Mesenteric fat pad (tissue), 1 donor: ENCODE measurements at regions not wholly inside any gene's neighbourhood (a gene's known extent, or its start where the extent isn't known, plus 50 kb on each side); places are given as distances from the start of the nearest gene placed in this dataset.

Experiments used
- DNase-seq: peaks from one replicate; pipeline ENCODE4 v3.0.0-alpha.2; 2020; ENCODE audit warnings: low spot score
- donor health status: DM: yes; HTN: yes; CAD: no.

DNA sequence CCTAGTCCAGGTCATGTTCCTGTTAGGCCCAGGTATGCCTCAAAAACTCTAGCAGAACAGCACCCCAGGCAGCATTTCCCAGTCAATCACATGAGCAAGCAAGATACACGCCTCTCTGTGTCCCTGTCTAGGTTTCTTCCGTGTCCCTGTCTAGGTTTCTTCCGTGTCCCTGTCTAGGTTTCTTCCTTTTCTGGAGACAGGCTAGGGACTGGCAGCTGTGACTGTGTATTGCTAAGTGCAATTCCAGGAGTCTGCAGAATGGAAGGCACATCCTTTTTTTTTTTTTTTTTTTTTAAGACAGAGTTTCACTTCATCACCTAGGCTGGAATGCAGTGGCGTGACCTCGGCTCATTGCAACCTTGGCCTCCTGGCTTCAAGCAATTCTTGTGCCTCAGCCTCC lies 77.6 kb downstream of the SETD4 start:
- no peak for DNase-seq

DNA sequence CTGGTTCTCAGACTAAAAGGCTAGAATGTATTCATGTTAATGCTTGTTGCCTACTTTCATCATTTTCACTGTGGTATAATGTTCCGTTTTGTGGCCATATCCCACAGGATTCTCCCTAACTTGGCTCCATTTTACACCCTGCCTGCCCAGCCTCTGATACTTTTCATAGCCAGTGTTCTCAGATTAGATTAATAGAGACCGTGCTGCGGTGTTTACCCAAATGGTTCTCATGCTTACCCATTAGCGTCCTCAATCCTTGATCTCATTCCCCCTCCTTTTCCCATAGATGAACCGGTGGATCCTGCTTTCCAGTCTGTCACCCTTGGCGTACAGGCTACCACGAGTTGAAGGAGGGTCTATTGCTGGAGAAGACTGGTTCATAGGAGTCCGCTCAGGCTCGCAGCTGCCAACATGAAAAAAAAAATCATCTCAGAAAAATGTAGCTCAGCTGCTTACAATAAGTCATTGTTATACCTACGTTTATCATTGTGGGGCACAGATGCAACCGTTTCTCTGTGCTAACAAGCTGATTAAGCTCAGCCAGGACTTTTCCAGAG lies 78.7 kb downstream of the SETD4 start:
- DNase-seq = no peak

- DNase-seq = no peak
Measured at GRCh38 chr21:35980821-35981220, 79.5 kb downstream of the SETD4 start.

DNA sequence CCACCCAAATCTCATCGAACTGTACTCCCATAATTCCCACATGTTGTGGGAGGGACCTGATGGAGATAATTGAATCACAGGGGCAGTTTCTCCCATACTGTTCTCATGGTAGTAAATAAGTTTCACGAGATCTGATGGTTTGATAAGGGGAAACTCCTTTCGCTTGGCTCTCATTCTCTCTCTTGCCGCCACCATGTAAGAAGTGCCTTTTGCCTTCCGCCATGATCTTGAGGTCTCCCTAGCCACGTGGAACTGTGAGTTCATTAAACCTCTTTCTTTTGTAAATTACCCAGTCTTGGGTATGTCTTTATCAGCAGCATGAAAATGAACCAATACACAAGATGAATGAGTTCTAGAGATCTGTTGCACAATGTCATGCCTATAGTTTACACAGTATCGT lies 82.5 kb downstream of the SETD4 start:
- peak; percentile 9 for DNase-seq

GRCh38 chr21:35976929-35977328 lies 83.4 kb downstream of the SETD4 start:
- DNase-seq = peak; percentile 79

DNA sequence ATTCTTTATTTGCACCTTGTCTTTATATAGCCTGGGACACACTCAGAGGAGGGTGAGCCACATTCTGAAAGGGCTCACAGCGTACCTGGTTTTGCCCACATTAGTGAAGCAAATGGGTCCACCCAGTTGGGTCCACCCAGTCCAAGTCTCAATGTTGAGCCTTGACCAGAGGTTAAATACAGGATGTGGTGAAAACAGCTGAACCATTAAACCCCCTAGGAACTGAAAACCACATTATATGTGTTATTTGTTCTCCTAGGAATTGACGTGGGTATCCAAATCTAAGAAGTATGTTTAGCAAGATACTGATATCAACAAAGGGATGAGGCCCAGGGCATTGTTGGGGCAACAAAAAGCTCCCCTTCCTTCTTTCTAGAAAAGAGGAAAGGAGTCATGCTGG lies 83.8 kb downstream of the SETD4 start:
- no peak for DNase-seq

DNA sequence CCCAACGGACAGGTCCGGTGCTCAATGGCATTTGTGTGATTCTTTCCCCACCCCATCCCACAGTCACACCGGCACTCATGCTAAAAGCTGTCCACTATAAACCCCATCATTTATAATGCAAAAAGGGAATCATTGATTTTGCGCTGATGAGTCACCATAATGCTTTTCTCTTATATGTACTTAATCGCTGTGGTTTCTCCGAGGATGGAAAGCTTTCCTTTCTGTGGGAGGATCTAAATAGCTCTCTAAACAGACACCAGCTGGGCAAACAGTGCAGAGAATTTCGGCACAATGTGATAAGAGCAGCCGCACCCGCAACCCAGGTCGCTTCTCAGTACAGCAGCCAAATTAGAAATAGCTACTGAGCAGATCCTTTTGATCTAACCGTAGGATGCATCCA lies 85.6 kb downstream of the SETD4 start:
- DNase-seq = peak; percentile 24

- no peak for DNase-seq
Measured at GRCh38 chr21:35971824-35972223, 88.5 kb downstream of the SETD4 start.

DNA sequence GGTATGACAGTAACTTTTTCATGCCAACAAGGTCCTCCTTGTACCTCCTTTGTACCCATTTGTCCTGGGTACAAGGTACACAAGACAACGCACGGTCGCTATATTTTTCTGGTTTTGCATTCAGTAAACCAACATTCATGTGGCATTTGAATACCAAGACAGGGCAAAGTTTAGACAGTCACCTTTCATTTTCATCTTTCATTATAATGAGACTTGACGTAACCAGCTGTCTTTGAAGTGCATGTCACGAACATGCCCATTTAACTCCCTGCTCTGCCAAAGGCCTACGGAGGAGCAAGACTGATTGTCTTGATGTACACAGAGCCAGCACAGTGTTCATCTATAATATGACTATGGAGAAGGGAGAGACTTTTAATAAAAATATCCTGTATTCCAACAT lies 91.0 kb downstream of the SETD4 start:
- DNase-seq = no peak

DNA sequence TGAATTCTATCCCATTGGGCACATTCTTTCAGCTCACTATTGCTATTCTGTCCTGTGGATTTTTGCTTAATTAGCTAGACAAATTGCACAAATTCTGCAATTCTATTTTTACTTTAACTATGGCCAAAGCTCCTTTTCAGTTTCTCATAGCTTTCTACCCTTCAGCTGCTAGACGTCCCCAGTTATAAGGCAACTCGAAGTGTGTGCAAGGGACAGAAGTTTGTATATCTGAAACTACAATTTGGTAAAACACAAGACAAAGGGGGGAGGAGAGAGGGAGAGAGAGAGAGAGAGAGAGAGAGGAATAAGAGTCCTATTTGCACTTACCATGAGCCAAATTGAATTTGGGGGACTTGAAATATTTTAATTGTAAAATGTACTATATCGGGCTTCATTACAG lies 91.8 kb downstream of the SETD4 start:
- no peak for DNase-seq

GRCh38 chr21:35965699-35966098 lies 94.6 kb downstream of the SETD4 start:
- no peak for DNase-seq

DNA sequence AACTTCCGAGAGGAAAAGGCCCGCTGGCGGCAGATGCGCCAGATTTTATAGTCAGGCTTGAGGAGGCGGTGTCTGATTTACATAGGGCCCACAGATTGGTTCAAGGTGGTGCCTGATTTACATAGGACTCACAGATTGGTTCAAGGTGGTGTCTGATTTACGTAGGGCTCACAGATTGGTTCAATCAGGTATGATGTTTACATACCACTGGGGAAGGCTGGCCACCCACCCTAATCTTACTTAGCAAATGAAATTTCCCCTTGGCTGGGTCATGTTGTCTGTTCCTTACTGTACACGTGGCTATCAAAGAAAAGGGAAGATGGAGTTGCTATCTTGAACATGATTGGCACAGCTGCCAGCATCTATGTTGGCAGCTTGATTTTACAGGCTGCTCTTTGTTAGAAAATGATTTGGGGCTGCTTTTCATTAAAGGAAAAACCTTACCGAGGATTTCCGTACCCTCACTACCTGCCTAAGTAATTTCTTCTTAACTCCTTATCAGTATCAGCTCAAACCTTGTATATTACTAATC lies 96.3 kb downstream of the SETD4 start:
- DNase-seq = no peak

GRCh38 chr21:35962917-35963316 lies 97.4 kb downstream of the SETD4 start:
- DNase-seq = no peak

GRCh38 chr21:35954066-35954465 lies 106.3 kb downstream of the SETD4 start:
- DNase-seq = no peak

DNA sequence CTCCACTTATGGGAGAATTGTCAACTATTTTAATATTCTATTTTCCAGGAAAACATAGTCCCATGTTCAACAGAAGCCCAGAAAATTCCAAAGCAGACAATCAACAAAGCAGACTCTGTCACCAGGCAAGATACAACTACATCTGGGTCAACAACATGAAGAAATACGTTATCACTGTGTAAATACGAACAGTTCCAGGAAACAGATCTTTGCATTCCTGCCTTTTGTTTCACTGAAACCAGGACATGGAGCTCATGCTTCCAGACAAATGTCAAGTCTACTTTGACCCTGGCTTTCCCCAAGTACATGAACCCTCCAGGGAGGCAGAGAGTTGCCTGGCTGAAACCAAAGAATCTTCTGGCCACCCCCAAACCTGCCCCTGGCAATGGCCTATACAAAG lies 106.7 kb downstream of the SETD4 start:
- DNase-seq = no peak

DNA sequence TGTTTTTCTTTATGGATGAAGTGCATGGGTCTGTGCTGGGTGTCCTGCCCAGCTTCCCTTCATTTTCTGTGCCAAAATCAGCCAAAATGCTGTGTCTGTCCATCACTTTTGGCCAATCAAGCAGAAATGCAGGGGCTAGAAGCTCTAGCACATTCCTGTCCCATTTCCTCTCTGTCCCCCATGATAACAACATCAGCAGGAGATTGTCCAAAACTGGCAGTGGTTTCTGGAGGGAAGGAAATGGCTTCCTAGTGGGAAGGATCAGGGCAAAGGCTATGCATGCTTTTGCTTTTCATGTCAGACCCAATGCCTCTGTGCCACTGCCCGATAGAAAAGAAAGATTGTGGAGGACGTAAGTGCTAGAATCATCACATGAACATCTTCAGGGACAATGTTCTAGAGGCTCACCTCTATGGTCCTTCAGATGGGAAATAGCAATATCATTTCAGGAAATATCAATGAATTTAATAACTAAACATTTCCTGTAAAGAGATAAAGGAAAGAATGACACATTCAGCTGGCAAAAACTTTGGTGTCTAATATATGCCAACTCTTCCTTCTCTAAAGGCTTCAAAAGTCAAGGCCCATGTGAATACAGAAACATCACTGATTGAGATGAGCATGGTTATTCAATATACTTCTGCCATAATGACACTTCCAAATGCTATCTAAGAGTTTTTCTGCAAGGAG lies 107.5 kb downstream of the SETD4 start:
- no peak for DNase-seq

- DNase-seq = no peak
Measured at GRCh38 chr21:35948982-35949381, 111.3 kb downstream of the SETD4 start.

- no peak for DNase-seq
Measured at GRCh38 chr21:35945089-35945671, 115.1 kb downstream of the SETD4 start.

- no peak for DNase-seq
Measured at GRCh38 chr21:35943752-35944151, 116.6 kb downstream of the SETD4 start.

DNA sequence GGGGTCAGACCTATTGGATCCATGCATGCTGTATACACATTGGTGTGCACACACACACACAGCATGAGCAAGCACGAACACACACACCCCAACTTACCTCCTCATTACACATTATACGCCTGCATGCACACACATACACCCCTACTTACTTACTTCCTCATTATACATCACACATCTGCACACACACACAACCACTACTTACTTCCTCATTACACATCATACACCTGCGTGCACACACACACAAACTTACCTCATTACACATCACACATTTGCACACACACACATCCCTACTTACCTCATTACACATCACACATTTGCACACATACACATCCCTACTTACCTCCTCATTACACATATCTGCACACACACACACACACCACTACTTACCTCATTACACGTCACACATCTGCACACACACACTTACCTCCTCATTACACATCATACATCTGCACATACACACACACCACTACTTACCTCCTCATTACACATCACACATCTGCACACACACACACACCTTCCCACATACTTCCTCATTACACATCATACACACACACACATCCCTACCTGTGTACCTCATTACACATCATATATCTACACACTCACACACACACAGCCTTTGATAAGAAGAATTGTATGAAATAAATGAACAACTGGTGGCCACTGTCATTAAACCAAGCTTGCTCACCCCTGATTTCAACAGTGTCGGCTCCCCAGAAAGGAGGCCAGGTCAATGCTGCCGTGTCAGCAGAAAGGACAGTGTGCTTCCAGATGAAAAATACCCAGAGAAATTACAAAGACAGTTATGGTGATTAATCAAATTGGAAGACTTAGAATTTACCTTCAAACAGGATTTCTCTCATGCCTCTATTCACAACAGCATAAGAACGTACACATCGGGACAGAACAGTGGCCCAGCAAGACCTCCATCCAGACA lies 117.8 kb downstream of the SETD4 start:
- DNase-seq = no peak

DNA sequence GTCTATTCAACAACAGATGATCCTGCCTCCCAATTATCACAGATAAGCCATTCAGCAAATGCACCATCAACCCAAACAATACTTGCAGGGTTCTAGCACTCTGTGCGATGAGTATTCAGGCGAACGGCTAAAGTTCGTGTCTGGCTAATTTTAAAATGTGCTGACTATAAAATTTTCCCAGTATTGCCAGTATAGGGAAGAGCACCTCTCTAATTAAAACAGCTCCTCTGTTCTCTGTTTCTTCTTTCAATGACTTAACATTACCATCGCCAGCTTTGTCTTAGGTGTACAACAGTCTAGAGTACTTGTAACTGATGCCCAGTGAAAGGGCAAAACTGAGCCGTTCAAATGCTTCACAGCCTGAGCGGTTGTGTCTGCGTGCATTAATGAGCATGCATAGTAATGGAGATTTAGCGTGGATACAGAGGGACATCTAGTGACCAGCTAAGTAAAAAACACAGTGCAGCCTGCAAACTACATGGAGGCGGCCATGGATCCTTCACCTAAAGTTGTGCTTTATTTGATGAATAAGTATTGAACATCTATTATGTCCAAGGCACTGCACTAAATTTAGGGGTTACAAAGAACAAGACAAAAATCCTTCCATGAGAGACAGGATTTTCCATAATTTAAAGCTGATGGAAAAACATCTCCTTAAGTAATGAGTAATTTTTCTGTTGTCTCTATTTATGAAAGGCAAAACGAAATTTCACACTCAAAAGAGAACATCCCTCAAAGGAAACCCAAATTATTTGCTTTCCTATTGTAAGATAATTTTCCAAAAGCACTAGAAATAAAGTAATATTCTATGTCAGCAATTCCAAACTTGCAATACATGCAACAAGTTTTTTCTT lies 120.0 kb downstream of the SETD4 start:
- DNase-seq = no peak
